ENCODE measurements at regions not wholly inside any gene's neighbourhood (a gene's known extent, or its start where the extent isn't known, plus 50 kb on each side); places are given as distances from the start of the nearest gene placed in this dataset.

DNA sequence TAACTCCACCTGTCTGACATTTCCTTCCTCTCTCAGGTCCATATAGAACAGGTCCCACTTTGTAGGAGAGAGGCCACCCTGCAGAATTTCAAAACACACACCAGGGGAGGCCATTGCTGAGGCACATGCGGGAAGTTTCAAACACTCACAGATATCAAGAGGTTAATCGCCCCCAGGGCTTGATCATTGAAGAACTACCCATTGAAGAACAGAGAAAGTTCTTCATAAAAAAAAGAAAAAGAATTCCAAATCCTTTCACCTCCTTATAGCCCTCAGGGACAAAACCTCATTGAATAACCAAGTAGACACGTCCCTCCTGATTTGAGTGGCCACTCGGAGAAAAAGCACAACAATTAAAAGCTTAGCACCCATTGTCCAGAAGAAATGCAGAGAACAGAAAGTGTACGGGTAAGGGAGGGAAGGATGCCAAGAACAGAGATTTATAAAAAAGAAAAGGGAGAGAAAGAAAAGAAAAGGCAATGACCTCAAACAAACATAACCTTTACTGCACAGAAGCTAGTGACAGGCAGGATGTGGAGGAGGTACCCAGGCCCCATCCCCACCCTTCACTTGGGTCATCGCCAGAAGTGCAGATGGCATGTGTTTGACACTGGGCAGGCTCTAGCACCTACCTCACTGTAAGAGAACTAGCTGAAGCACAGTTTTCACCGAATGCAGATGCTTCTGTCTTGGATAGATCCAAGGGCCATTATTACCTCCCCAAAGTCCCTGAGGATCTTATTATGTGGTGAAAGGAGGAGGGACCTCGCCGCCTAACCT is 112.3 kb upstream of the HES1 start:
- Histone ChIP-seq H4K20me1 (replicated peaks; ENCODE audit: insufficient read depth) (no peaks in the 10 kb centered on the region), H2AFZ (no peak overlapping the region), H3K27ac (ENCODE audit: low read depth) (no peak overlapping the region), H3K9me2 (ENCODE audit: insufficient read depth) (no peaks in the 10 kb centered on the region), H3K4me1 (ENCODE audit: insufficient read depth) (no peaks in the 10 kb centered on the region), H3K4me2 (no peak overlapping the region), H3K4me3 (no peak overlapping the region), H3K36me3 (ENCODE audit: insufficient read depth) (no peaks in the 10 kb centered on the region), H3K79me2 (replicated peaks; ENCODE audit: insufficient read depth) (no peaks in the 10 kb centered on the region), H3K27me3 (ENCODE audit: insufficient read depth) (no peaks in the 10 kb centered on the region), H3F3A (replicated peaks; ENCODE audit: low read depth) (no peaks in the 10 kb centered on the region)
- Mint-ChIP-seq H3K4me1 (no peaks in the 10 kb centered on the region; the same call in 1 of the 3 replicates), H3K27me3 (ENCODE audit: insufficient read depth, low read depth, poor library complexity) (peaks cover 13% of the 10 kb centered on the region), H3K9me3 (no peaks in the 10 kb centered on the region), H3K4me3 (no peak overlapping the region), H3K36me3 (ENCODE audit: low read depth) (no peaks in the 10 kb centered on the region), H3K27ac (no peak overlapping the region)
- ATAC-seq (no peak), DNase-seq (ENCODE audit: low spot score) (no peak)
- no peak for TF ChIP-seq EZH2 (IDR thresholded peaks at IDR 0.05; ENCODE audit: low read depth, unreplicated experiment)
- TF ChIP-seq CREB1 (CRISPR knock-in tag; IDR thresholded peaks at IDR 0.05; ENCODE audit: low read depth) = no peak
- no peak for TF ChIP-seq ZNF114 (CRISPR knock-in tag; IDR thresholded peaks at IDR 0.05)

DNA sequence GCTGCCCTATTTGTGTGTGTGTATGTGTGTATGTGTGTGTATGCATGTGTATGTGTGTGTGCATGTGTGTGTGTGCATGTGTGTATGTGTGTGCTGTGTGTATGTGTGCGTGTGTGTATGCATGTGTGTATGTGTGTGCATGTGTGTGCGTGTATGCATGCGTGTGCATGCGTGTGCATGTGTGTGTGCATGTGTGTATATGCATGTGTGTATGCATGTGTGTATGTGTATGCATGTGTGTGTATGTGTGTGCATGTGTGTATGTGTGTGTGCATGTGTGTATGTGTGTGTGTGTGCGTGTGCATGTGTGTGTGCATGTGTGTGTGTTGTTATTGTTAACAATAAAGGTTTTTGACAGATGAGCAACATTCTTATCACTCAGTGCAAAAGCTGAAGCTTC is 110.8 kb upstream of the HES1 start:
- no peak overlapping the region for H2AFZ ChIP-seq
- ATAC-seq = no peak
- H3K36me3 ChIP-seq (ENCODE audit: insufficient read depth) = no peaks in the 10 kb centered on the region
- no peaks in the 10 kb centered on the region for H3K4me1 ChIP-seq (ENCODE audit: insufficient read depth)
- H3K79me2 ChIP-seq (replicated peaks; ENCODE audit: insufficient read depth) = no peaks in the 10 kb centered on the region
- no peak overlapping the region for H3K4me3 Mint-ChIP-seq
- no peaks in the 10 kb centered on the region for H3K27me3 ChIP-seq (ENCODE audit: insufficient read depth)
- no peak overlapping the region for H3K4me3 ChIP-seq
- no peak overlapping the region for H3K4me2 ChIP-seq
- no peaks in the 10 kb centered on the region for H3K36me3 Mint-ChIP-seq (ENCODE audit: low read depth)
- H3K27ac ChIP-seq (ENCODE audit: low read depth) = no peak overlapping the region
- TF ChIP-seq NANOG (IDR thresholded peaks at IDR 0.05; ENCODE audit: borderline replicate concordance) = no peak
- no peak for TF ChIP-seq EZH2 (IDR thresholded peaks at IDR 0.05; ENCODE audit: low read depth, unreplicated experiment)
- H3K27me3 Mint-ChIP-seq (ENCODE audit: insufficient read depth, low read depth, poor library complexity) = peaks cover 13% of the 10 kb centered on the region
- H4K20me1 ChIP-seq (replicated peaks; ENCODE audit: insufficient read depth) = no peaks in the 10 kb centered on the region
- no peaks in the 10 kb centered on the region for H3F3A ChIP-seq (replicated peaks; ENCODE audit: low read depth)
- H3K9me3 Mint-ChIP-seq = no peaks in the 10 kb centered on the region
- H3K9me2 ChIP-seq (ENCODE audit: insufficient read depth) = no peaks in the 10 kb centered on the region; the same call in 1 of the 2 replicates
- no peak overlapping the region for H3K27ac Mint-ChIP-seq
- no peak for DNase-seq (ENCODE audit: low spot score)
- H3K4me1 Mint-ChIP-seq = no peaks in the 10 kb centered on the region; the same call in 2 of the 3 replicates

DNA sequence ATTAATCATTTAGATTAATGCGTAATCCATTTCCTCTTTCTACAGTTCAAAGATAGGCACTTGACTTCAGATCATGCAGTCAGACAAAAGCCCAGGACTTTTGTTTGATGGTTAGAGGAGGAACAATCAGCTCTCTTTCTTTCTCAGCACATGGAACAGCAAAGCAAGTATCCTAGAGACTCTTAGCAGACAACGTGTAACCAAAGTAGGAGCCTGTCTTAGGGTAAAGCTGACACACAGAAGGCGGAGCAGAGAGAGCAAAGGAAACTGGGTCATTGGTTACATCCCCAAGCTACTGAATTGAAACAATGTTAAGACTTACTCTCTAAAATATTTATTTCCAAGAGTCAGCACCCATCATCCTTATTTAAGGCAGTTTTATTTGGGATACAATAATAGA is 110.0 kb upstream of the HES1 start:
- H3K4me3 Mint-ChIP-seq = no peak overlapping the region
- TF ChIP-seq ZNF331 (CRISPR knock-in tag; IDR thresholded peaks at IDR 0.05; ENCODE audit: low read depth) (no peak), POLR2AphosphoS5 (IDR thresholded peaks at IDR 0.05; ENCODE audit: low read depth) (no peak), CREB1 (CRISPR knock-in tag; IDR thresholded peaks at IDR 0.05; ENCODE audit: low read depth) (no peak), NANOG (IDR thresholded peaks at IDR 0.05; ENCODE audit: borderline replicate concordance) (no peak), EZH2phosphoT487 (IDR thresholded peaks at IDR 0.05; ENCODE audit: unreplicated experiment) (no peak), ZNF114 (CRISPR knock-in tag; IDR thresholded peaks at IDR 0.05) (no peak)
- TF ChIP-seq, protein P1, sequence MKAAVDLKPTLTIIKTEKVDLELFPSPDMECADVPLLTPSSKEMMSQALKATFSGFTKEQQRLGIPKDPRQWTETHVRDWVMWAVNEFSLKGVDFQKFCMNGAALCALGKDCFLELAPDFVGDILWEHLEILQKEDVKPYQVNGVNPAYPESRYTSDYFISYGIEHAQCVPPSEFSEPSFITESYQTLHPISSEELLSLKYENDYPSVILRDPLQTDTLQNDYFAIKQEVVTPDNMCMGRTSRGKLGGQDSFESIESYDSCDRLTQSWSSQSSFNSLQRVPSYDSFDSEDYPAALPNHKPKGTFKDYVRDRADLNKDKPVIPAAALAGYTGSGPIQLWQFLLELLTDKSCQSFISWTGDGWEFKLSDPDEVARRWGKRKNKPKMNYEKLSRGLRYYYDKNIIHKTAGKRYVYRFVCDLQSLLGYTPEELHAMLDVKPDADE (IDR thresholded peaks at IDR 0.05) = no peak
- TF ChIP-seq, protein P2, sequence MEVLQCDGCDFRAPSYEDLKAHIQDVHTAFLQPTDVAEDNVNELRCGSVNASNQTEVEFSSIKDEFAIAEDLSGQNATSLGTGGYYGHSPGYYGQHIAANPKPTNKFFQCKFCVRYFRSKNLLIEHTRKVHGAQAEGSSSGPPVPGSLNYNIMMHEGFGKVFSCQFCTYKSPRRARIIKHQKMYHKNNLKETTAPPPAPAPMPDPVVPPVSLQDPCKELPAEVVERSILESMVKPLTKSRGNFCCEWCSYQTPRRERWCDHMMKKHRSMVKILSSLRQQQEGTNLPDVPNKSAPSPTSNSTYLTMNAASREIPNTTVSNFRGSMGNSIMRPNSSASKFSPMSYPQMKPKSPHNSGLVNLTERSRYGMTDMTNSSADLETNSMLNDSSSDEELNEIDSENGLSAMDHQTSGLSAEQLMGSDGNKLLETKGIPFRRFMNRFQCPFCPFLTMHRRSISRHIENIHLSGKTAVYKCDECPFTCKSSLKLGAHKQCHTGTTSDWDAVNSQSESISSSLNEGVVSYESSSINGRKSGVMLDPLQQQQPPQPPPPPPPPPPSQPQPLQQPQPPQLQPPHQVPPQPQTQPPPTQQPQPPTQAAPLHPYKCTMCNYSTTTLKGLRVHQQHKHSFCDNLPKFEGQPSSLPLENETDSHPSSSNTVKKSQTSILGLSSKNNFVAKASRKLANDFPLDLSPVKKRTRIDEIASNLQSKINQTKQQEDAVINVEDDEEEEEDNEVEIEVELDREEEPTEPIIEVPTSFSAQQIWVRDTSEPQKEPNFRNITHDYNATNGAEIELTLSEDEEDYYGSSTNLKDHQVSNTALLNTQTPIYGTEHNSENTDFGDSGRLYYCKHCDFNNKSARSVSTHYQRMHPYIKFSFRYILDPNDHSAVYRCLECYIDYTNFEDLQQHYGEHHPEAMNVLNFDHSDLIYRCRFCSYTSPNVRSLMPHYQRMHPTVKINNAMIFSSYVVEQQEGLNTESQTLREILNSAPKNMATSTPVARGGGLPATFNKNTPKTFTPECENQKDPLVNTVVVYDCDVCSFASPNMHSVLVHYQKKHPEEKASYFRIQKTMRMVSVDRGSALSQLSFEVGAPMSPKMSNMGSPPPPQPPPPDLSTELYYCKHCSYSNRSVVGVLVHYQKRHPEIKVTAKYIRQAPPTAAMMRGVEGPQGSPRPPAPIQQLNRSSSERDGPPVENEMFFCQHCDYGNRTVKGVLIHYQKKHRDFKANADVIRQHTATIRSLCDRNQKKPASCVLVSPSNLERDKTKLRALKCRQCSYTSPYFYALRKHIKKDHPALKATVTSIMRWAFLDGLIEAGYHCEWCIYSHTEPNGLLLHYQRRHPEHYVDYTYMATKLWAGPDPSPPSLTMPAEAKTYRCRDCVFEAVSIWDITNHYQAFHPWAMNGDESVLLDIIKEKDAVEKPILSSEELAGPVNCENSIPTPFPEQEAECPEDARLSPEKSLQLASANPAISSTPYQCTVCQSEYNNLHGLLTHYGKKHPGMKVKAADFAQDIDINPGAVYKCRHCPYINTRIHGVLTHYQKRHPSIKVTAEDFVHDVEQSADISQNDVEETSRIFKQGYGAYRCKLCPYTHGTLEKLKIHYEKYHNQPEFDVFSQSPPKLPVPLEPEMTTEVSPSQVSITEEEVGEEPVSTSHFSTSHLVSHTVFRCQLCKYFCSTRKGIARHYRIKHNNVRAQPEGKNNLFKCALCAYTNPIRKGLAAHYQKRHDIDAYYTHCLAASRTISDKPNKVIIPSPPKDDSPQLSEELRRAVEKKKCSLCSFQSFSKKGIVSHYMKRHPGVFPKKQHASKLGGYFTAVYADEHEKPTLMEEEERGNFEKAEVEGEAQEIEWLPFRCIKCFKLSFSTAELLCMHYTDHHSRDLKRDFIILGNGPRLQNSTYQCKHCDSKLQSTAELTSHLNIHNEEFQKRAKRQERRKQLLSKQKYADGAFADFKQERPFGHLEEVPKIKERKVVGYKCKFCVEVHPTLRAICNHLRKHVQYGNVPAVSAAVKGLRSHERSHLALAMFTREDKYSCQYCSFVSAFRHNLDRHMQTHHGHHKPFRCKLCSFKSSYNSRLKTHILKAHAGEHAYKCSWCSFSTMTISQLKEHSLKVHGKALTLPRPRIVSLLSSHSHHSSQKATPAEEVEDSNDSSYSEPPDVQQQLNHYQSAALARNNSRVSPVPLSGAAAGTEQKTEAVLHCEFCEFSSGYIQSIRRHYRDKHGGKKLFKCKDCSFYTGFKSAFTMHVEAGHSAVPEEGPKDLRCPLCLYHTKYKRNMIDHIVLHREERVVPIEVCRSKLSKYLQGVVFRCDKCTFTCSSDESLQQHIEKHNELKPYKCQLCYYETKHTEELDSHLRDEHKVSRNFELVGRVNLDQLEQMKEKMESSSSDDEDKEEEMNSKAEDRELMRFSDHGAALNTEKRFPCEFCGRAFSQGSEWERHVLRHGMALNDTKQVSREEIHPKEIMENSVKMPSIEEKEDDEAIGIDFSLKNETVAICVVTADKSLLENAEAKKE (CRISPR knock-in tag; IDR thresholded peaks at IDR 0.05) = no peak

More for the DNA sequence above, 110.0 kb upstream of the HES1 start:
- no peaks in the 10 kb centered on the region for H3K79me2 ChIP-seq (replicated peaks; ENCODE audit: insufficient read depth)
- H3K9me2 ChIP-seq (ENCODE audit: insufficient read depth) = no peaks in the 10 kb centered on the region; the same call in 1 of the 2 replicates
- no peak overlapping the region for H3K4me3 ChIP-seq
- no peak overlapping the region for H3K27ac Mint-ChIP-seq
- no peaks in the 10 kb centered on the region for H3K9me3 Mint-ChIP-seq
- no peak overlapping the region for H3K4me2 ChIP-seq
- H3F3A ChIP-seq (replicated peaks; ENCODE audit: low read depth) = no peaks in the 10 kb centered on the region
- H2AFZ ChIP-seq = no peak overlapping the region
- H3K4me1 Mint-ChIP-seq = no peaks in the 10 kb centered on the region; the same call in 2 of the 3 replicates
- no peaks in the 10 kb centered on the region for H3K36me3 Mint-ChIP-seq (ENCODE audit: low read depth)
- DNase-seq (ENCODE audit: low spot score) (no peak), ATAC-seq (no peak)
- no peaks in the 10 kb centered on the region for H3K27me3 ChIP-seq (ENCODE audit: insufficient read depth)
- no peaks in the 10 kb centered on the region for H3K4me1 ChIP-seq (ENCODE audit: insufficient read depth)
- peaks cover 13% of the 10 kb centered on the region for H3K27me3 Mint-ChIP-seq (ENCODE audit: insufficient read depth, low read depth, poor library complexity)
- no peak overlapping the region for H3K27ac ChIP-seq (ENCODE audit: low read depth)
- no peaks in the 10 kb centered on the region for H3K36me3 ChIP-seq (ENCODE audit: insufficient read depth)
- no peaks in the 10 kb centered on the region for H4K20me1 ChIP-seq (replicated peaks; ENCODE audit: insufficient read depth)
